NB4 (cell line): ENCODE measurements at regions not wholly inside any gene's neighbourhood (a gene's known extent, or its start where the extent isn't known, plus 50 kb on each side); places are given as distances from the start of the nearest gene placed in this dataset.
A peak's percentile ranks its signal among the peaks of the same experiment; 100 is the strongest.

Experiments used
- DNase-seq: peaks from one replicate; pipeline ENCODE4 v3.0.0; 2010; ENCODE audit warnings: low read depth
- H3K4me3 ChIP-seq: one replicate; pipeline ENCODE4 v1.5.1; 2011; ENCODE audit warnings: mild to moderate bottlenecking, low read depth, low read length, moderate library complexity
- CTCF ChIP-seq: IDR thresholded peaks from one replicate; pipeline ENCODE4 v1.5.1; 2012; ENCODE audit warnings: low read depth, low read length
- MAX ChIP-seq: IDR thresholded peaks from 2 replicates; pipeline ENCODE4 v1.6.1; 2011; ENCODE audit warnings: low read depth, low read length
- MYC ChIP-seq: IDR thresholded peaks from 2 replicates; pipeline ENCODE4 v1.6.1; 2011; ENCODE audit warnings: low read depth, low read length
- POLR2A ChIP-seq: IDR thresholded peaks from 2 replicates; pipeline ENCODE4 v1.6.1; 2011; ENCODE audit warnings: mild to moderate bottlenecking; ENCODE audit not compliant: insufficient read length; ENCODE audit errors: extremely low read depth

GRCh38 chr10:63698787-63699150 is 177.6 kb downstream of the REEP3 start:
- DNase-seq, result no peak
- H3K4me3 ChIP-seq, result no peak overlapping the region
- TF ChIP-seq CTCF, result no peak
- no peak for TF ChIP-seq MAX
- no peak for TF ChIP-seq POLR2A
- no peak for TF ChIP-seq MYC

GRCh38 chr10:63699785-63700613 is 178.8 kb downstream of the REEP3 start:
- peak; percentile 40 for DNase-seq
- TF ChIP-seq POLR2A, result no peak
- TF ChIP-seq CTCF, result no peak
- no peak for TF ChIP-seq MAX
- TF ChIP-seq MYC, result no peak
- H3K4me3 ChIP-seq, result no peak overlapping the region

- DNase-seq, result no peak
Observed at GRCh38 chr10:63700631-63701156, 179.5 kb downstream of the REEP3 start.

GRCh38 chr10:63702092-63702491 is 180.9 kb downstream of the REEP3 start:
- TF ChIP-seq POLR2A (no peak), MYC (no peak), CTCF (no peak), MAX (no peak)
- DNase-seq, result no peak
- H3K4me3 ChIP-seq, result no peak overlapping the region

More at GRCh38 chr10:63700631-63701156, 179.5 kb downstream of the REEP3 start:
- H3K4me3 ChIP-seq, result no peak overlapping the region
- TF ChIP-seq MYC, result no peak
- TF ChIP-seq POLR2A, result no peak
- TF ChIP-seq MAX, result no peak
- TF ChIP-seq CTCF, result no peak

- H3K4me3 ChIP-seq, result no peak overlapping the region
- TF ChIP-seq POLR2A (no peak), MYC (peak; percentile 79), MAX (peak; percentile 73), CTCF (no peak)
- peak; percentile 97 for DNase-seq
Observed at GRCh38 chr10:63703113-63703670, 182.0 kb downstream of the REEP3 start.
